Posterior vena cava (tissue), 2 donors: ENCODE measurements at regions not wholly inside any gene's neighbourhood (a gene's known extent, or its start where the extent isn't known, plus 50 kb on each side); places are given as distances from the start of the nearest gene placed in this dataset.
A peak's percentile ranks its signal among the peaks of the same experiment; 100 is the strongest.

Source experiments
- DNase-seq: peaks from one replicate; pipeline ENCODE4 v3.0.0-alpha.2; 2020; ENCODE audit warnings: low spot score
- intact Hi-C, 2 donors: fragments of 100-400 bp; cut with DNase I; formaldehyde crosslinking; loops; one replicate each; pipeline versions ENCODE4 v1.14.1 to v1.14.2; 2022 to 2023
- donor health status: DM: yes; HTN: yes; CAD: no.
- donor health status: DM: yes; HTN: yes; CAD: no.

GRCh38 chr11:116580799-116581198 is 192.0 kb downstream of the BUD13 start:
- no peak for DNase-seq
- intact Hi-C loops, result loop anchor here in 1 of 2 donors (10.0 kb wide), 1 partner anchor 534 kb away; no protein-coding TSS in a partner anchor

- intact Hi-C loops, result loop anchor here in 1 of 2 donors (10.0 kb wide), 1 partner anchor 535 kb away; no protein-coding TSS in a partner anchor
- no peak for DNase-seq
These were observed 192.7 kb downstream of the BUD13 start for GRCh38 chr11:116579857-116580727.

GRCh38 chr11:116579031-116579653 is 193.6 kb downstream of the BUD13 start:
- DNase-seq, result no peak
- intact Hi-C loops, result no loop called here

- intact Hi-C loops, result no loop called here
- no peak for DNase-seq
These were observed 194.8 kb downstream of the BUD13 start for GRCh38 chr11:116577956-116578355.

GRCh38 chr11:116577273-116577672 is 195.5 kb downstream of the BUD13 start:
- no peak for DNase-seq
- intact Hi-C loops, result no loop called here

- intact Hi-C loops, result no loop called here
- DNase-seq, result no peak
These were observed 196.3 kb downstream of the BUD13 start for GRCh38 chr11:116576526-116576925.

GRCh38 chr11:116567721-116568242 is 205.0 kb downstream of the BUD13 start:
- intact Hi-C loops, result no loop called here
- DNase-seq, result no peak

- intact Hi-C loops, result no loop called here
- DNase-seq, result no peak
These were observed 209.1 kb downstream of the BUD13 start for GRCh38 chr11:116563712-116564047.

- intact Hi-C loops, result no loop called here
- no peak for DNase-seq
These were observed 209.6 kb downstream of the BUD13 start for GRCh38 chr11:116563028-116563711.

GRCh38 chr11:116560589-116560988 is 212.2 kb downstream of the BUD13 start:
- no peak for DNase-seq
- intact Hi-C loops, result no loop called here

- no peak for DNase-seq
- intact Hi-C loops, result no loop called here
These were observed 214.1 kb downstream of the BUD13 start for GRCh38 chr11:116558504-116559211.

- intact Hi-C loops, result no loop called here
These were observed 215.5 kb downstream of the BUD13 start for GRCh38 chr11:116557282-116557681.

GRCh38 chr11:116556483-116556882 is 216.3 kb downstream of the BUD13 start:
- intact Hi-C loops, result no loop called here
- DNase-seq, result no peak

More at GRCh38 chr11:116557282-116557681, 215.5 kb downstream of the BUD13 start:
- DNase-seq, result no peak

- intact Hi-C loops, result no loop called here
- no peak for DNase-seq
These were observed 219.3 kb downstream of the BUD13 start for GRCh38 chr11:116553482-116553881.

- intact Hi-C loops, result no loop called here
- DNase-seq, result no peak
These were observed 221.2 kb downstream of the BUD13 start for GRCh38 chr11:116551576-116551975.

- intact Hi-C loops, result no loop called here
- peak; percentile 62 for DNase-seq
These were observed 224.5 kb downstream of the BUD13 start for GRCh38 chr11:116548256-116548655.

GRCh38 chr11:116547571-116547970 is 225.2 kb downstream of the BUD13 start:
- intact Hi-C loops, result no loop called here
- DNase-seq, result peak; percentile 68

GRCh38 chr11:116545912-116546311 is 226.9 kb downstream of the BUD13 start:
- DNase-seq, result peak; percentile 50
- intact Hi-C loops, result no loop called here

- intact Hi-C loops, result no loop called here
- peak; percentile 3 for DNase-seq
These were observed 228.1 kb downstream of the BUD13 start for GRCh38 chr11:116544721-116545120.
